Stimulated activated naive B cell treated with anti-CD40 and anti-IgM and Interleukin-4, amounts not matched to agents 10 μg/mL and 1 μg/mL and 100 μg/mL, for 72 hours (primary cell): ENCODE measurements at regions not wholly inside any gene's neighbourhood (a gene's known extent, or its start where the extent isn't known, plus 50 kb on each side); places are given as distances from the start of the nearest gene placed in this dataset.

Experiments used
- ATAC-seq, 2 donors: fragments of 150-1000 bp; cut with Tn5 transposase; replicated peaks; 2 replicates each; pipeline ENCODE4 v1.10.0; 2021; ENCODE audit warnings: moderate library complexity in 1 of 2
- DNase-seq: peaks from one replicate; pipeline ENCODE4 v3.0.0; 2021
- H3K27ac Mint-ChIP-seq: one replicate; pipeline ENCODE4 v1.8.0; 2022; ENCODE audit warnings: mild to moderate bottlenecking, mixed read lengths
- H3K27me3 Mint-ChIP-seq, 2 donors: one replicate each; pipeline ENCODE4 v1.8.0; 2022; ENCODE audit warnings: mixed read lengths in 2 of 2
- H3K36me3 Mint-ChIP-seq, 2 donors: one replicate each; pipeline ENCODE4 v1.8.0; 2022; ENCODE audit warnings: mixed read lengths in 2 of 2, mild to moderate bottlenecking in 1 of 2
- H3K4me1 Mint-ChIP-seq, 2 donors: one replicate each; pipeline ENCODE4 v1.8.0; 2022; ENCODE audit warnings: mixed read lengths in 2 of 2, mild to moderate bottlenecking in 1 of 2
- H3K4me3 Mint-ChIP-seq, 2 donors: one replicate each; pipeline ENCODE4 v1.8.0; 2022; ENCODE audit warnings: mild to moderate bottlenecking in 2 of 2, mixed read lengths in 2 of 2, moderate library complexity in 1 of 2
- H3K9me3 Mint-ChIP-seq, 2 donors: one replicate each; pipeline ENCODE4 v1.8.0; 2022; ENCODE audit warnings: mixed read lengths in 2 of 2, mild to moderate bottlenecking in 1 of 2

DNA sequence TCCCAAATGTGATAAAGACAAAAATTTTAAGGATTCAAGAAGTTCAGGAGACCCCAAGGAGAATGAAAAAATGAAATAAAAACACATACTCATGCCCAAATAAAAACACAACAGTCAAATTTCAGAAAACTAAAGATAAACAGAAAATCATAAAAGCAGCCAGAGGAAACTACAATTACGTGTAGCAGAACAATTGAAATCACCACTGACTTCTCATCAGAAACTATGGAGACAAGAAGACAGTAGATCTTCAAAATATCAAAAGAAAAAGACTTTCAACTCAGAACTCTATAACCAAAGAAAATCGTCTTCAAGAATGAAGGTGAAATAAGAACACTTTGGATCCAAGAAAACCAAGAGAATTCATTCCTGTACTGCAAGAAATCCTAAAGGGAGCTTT lies 54.9 kb downstream of the DIO3 start:
- H3K4me1 Mint-ChIP-seq, result no peaks in the 10 kb centered on the region
- H3K9me3 Mint-ChIP-seq, result peaks cover 0 to 3% of the 10 kb centered on the region in 2 donors
- DNase-seq, result no peak
- ATAC-seq, result no peak
- no peak overlapping the region for H3K27ac Mint-ChIP-seq
- H3K4me3 Mint-ChIP-seq, result no peak overlapping the region
- peaks cover 32 to 38% of the 10 kb centered on the region in 2 donors for H3K27me3 Mint-ChIP-seq
- H3K36me3 Mint-ChIP-seq, result peaks cover 0 to 2% of the 10 kb centered on the region in 2 donors

DNA sequence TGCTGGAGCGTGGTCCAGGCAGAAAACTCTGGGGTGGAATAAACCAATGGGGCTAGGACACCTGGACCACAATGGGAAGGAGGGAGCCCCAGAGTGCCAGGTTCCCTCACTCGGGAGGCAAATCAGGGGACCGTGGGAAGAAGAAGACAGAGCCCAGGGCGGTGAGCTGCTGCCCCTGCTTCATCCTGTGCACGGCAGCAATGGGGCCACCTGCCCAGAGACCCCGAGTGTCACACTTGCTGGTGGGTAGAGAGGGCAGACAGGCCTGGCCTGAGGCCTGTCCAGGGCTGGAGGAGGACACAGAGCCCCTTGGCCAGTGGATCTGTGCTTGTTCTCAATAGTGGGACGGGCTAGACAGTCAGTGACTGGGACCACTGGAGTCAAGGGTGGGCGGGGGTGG lies 58.2 kb downstream of the DIO3 start:
- peaks cover 22 to 24% of the 10 kb centered on the region in 2 donors for H3K27me3 Mint-ChIP-seq
- DNase-seq, result no peak
- no peak overlapping the region for H3K4me3 Mint-ChIP-seq
- H3K4me1 Mint-ChIP-seq, result peaks cover 0 to 3% of the 10 kb centered on the region in 2 donors
- no peak for ATAC-seq
- peaks cover 0 to 2% of the 10 kb centered on the region in 2 donors for H3K36me3 Mint-ChIP-seq
- H3K27ac Mint-ChIP-seq, result no peak overlapping the region
- H3K9me3 Mint-ChIP-seq, result peaks cover 0 to 3% of the 10 kb centered on the region in 2 donors

- Mint-ChIP-seq H3K4me1 (peaks cover 0 to 3% of the 10 kb centered on the region in 2 donors), H3K27me3 (peaks cover 20 to 21% of the 10 kb centered on the region in 2 donors), H3K9me3 (peaks cover 0 to 3% of the 10 kb centered on the region in 2 donors), H3K4me3 (no peak overlapping the region), H3K36me3 (peaks cover 0 to 2% of the 10 kb centered on the region in 2 donors), H3K27ac (no peak overlapping the region)
- DNase-seq (no peak), ATAC-seq (no peak)
These were observed 58.9 kb downstream of the DIO3 start for GRCh38 chr14:101620031-101620788.

DNA sequence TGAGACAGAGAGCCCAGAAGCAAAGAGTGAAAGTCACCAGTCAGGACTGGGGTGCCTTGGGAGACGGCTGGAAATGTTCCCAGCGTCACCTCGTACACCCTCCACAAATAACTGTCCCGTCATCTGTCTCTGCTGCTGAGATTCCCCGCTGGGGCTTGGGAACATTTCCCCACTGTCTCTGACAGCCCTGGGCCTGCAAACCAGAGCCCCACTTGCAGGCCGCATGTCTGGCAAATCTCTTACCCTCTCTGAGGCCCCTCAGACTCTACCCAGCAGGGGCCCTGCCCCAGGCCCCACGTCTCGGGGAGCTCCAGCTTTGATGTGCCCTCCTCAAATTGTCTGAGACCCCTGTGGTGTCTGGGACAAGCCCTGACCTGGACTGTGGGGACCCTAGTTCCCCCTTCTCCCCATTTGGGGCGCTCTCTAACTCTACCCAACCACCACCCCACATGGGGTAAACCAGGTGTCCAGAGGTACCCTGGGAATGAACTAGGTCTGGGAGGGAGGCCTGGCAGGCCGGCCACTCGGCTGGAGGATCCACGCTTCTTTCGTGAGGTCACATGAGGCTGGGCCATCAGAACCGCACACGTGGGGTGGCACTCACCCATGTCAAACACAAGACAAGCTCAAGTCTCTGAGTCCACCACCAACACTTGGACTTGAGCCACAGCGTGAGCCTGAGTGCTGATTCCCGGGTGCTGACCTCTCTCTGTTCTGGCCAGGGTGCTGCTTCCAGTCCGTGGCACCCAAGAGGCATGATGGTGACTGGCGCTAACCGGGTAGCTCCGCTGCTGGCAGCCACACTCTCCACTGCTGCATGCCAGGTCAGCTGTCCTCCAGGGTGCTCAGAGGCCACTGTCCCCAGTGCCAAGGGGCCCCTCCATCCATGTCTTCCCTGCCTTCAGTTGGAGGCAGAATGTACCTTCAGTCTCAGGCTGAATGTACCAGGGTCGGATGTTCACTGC lies 59.8 kb downstream of the DIO3 start:
- H3K36me3 Mint-ChIP-seq, result no peaks in the 10 kb centered on the region
- H3K4me3 Mint-ChIP-seq, result no peak overlapping the region
- ATAC-seq, result no peak
- no peak overlapping the region for H3K27ac Mint-ChIP-seq
- no peak for DNase-seq
- H3K9me3 Mint-ChIP-seq, result peaks cover 0 to 2% of the 10 kb centered on the region in 2 donors
- H3K4me1 Mint-ChIP-seq, result peaks cover 0 to 3% of the 10 kb centered on the region in 2 donors
- peaks cover 12 to 17% of the 10 kb centered on the region in 2 donors for H3K27me3 Mint-ChIP-seq

DNA sequence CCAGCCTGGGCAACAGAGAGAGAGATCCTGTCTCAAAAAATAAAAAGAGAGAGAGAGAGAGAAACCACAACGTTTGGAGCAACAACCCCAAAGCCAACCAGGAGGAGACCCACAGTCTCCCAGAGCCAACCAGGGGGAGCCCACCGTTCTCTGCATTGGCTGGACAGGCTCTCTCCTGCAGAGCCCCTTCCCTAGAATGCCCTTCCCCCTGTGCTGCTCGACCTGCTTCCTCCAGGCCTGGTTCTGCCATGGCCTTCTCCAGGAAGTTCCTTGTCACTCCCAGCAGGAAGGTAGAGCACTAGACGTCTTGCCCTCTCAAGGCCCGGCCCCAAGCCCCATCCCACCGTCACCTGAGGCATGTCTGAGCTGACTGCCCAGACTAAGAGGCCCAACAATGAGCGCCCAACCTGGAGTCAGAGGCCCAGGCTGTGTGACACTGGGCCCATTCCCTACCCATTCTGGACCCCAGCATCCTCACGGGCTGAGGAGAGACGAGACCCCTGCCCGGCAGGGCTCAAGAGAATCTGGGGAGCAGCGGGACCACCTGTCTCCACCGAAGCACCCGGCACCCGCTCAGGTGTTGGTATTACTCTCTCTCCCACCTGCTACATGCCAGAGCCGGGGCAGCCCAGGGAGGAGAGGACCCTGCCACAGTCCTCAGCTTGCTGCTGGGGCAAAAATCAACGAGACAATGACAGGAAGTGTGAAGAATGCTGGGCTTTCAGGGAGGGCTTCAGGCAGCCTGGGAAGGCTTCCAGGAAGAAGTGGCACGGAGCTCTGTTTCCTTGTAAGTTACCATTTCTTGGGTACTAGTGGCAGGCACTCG lies 61.2 kb downstream of the DIO3 start:
- DNase-seq, result no peak
- Mint-ChIP-seq H3K4me3 (no peak overlapping the region), H3K9me3 (peaks cover 0 to 2% of the 10 kb centered on the region in 2 donors), H3K36me3 (no peaks in the 10 kb centered on the region), H3K27me3 (peaks cover 15 to 18% of the 10 kb centered on the region in 2 donors), H3K4me1 (peaks cover 0 to 3% of the 10 kb centered on the region in 2 donors), H3K27ac (no peak overlapping the region)
- ATAC-seq, result no peak

DNA sequence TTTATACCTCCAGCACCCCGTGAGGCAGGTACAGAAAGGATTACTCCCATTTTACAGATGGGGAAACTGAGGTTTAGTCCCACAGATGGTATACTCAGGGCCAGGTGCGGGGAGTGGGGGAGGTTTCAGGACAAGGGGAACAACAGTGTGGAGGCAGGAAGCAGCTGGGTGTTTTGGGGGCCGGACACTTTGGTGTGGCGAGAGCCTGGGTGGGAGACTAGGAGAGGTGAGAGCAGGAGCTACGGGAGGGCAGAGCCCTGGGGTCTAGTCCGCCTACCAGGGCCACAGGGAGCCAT lies 61.7 kb downstream of the DIO3 start:
- DNase-seq, result no peak
- no peak for ATAC-seq
- Mint-ChIP-seq H3K27me3 (peaks cover 21 to 24% of the 10 kb centered on the region in 2 donors), H3K36me3 (no peaks in the 10 kb centered on the region), H3K27ac (no peak overlapping the region), H3K4me3 (no peak overlapping the region), H3K4me1 (peaks cover 4 to 5% of the 10 kb centered on the region in 2 donors), H3K9me3 (peaks cover 0 to 2% of the 10 kb centered on the region in 2 donors)

- H3K27ac Mint-ChIP-seq, result no peak overlapping the region
- no peaks in the 10 kb centered on the region for H3K36me3 Mint-ChIP-seq
- H3K27me3 Mint-ChIP-seq, result peaks cover 26 to 28% of the 10 kb centered on the region in 2 donors
- peaks cover 5 to 11% of the 10 kb centered on the region in 2 donors for H3K4me1 Mint-ChIP-seq
- ATAC-seq (no peak), DNase-seq (no peak)
- no peak overlapping the region for H3K4me3 Mint-ChIP-seq
- H3K9me3 Mint-ChIP-seq, result no peaks in the 10 kb centered on the region
These were observed 62.6 kb downstream of the DIO3 start for GRCh38 chr14:101623685-101624444.

DNA sequence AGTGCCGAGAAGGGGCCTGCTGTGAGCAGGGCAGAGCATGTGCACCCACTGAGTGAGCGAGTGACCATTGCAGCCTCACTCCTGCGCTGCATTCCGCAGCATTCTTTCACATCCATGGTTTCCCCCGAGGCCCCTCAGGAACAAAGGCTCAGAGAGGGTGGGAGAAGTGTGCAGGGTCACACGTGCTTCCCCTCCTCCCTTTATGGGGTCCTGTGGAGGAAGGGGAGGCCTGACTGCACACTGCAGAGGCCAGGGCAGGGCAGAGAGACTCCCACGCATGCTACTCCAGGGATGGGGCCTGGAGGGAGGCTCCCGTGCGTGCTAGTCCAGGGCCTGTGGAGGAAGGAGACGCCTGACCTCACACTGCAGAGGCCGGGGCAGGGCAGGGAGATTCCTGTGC lies 63.2 kb downstream of the DIO3 start:
- DNase-seq (no peak), ATAC-seq (no peak)
- no peaks in the 10 kb centered on the region for H3K36me3 Mint-ChIP-seq
- no peak overlapping the region for H3K4me3 Mint-ChIP-seq
- no peaks in the 10 kb centered on the region for H3K9me3 Mint-ChIP-seq
- peaks cover 24 to 26% of the 10 kb centered on the region in 2 donors for H3K27me3 Mint-ChIP-seq
- H3K27ac Mint-ChIP-seq, result no peak overlapping the region
- peaks cover 5 to 11% of the 10 kb centered on the region in 2 donors for H3K4me1 Mint-ChIP-seq

DNA sequence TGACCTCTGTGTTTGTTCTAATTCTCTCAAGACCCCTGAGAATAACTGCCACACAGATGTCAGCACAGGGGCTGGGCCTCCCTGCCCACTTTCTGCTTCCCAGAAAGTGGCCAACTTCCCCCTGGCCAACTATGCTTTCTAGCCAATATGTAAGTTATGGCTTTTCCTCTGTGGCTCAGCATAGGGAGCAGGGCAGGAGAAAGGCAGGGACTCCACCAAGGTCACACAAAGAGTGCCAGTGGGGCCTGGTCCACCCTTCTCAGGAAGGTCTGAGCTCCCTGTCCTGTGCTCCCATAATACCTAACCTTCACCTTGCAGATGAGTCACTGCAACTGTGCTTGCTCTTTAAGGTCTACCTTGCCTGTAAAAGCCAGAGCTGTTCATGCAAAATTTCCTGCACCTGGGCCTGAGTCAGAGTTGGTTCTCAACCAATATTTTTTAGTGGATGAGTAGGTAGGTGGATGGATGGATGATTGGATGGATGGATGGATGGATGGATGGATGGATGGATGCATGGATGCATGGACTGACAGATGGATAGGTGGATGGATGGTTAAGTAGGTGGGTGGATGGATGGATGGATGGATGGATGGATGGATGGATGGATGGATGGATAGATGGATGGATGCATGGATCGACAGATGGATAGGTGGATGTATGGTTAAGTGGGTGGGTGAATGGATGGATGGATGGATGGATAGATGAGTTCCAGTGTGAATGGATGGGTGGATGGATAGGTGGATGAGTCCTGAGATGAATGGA lies 64.2 kb downstream of the DIO3 start:
- H3K4me3 Mint-ChIP-seq, result no peak overlapping the region
- peaks cover 5 to 11% of the 10 kb centered on the region in 2 donors for H3K4me1 Mint-ChIP-seq
- DNase-seq, result no peak
- peaks cover 31 to 35% of the 10 kb centered on the region in 2 donors for H3K27me3 Mint-ChIP-seq
- H3K36me3 Mint-ChIP-seq, result no peaks in the 10 kb centered on the region
- H3K9me3 Mint-ChIP-seq, result no peaks in the 10 kb centered on the region
- ATAC-seq, result no peak
- no peak overlapping the region for H3K27ac Mint-ChIP-seq

- H3K4me1 Mint-ChIP-seq, result peaks cover 5 to 11% of the 10 kb centered on the region in 2 donors
- peaks cover 37 to 38% of the 10 kb centered on the region in 2 donors for H3K27me3 Mint-ChIP-seq
- H3K36me3 Mint-ChIP-seq, result no peaks in the 10 kb centered on the region
- H3K27ac Mint-ChIP-seq, result no peak overlapping the region
- DNase-seq (no peak), ATAC-seq (no peak)
- no peaks in the 10 kb centered on the region for H3K9me3 Mint-ChIP-seq
- H3K4me3 Mint-ChIP-seq, result no peak overlapping the region
These were observed 65.0 kb downstream of the DIO3 start for GRCh38 chr14:101626331-101626730.

DNA sequence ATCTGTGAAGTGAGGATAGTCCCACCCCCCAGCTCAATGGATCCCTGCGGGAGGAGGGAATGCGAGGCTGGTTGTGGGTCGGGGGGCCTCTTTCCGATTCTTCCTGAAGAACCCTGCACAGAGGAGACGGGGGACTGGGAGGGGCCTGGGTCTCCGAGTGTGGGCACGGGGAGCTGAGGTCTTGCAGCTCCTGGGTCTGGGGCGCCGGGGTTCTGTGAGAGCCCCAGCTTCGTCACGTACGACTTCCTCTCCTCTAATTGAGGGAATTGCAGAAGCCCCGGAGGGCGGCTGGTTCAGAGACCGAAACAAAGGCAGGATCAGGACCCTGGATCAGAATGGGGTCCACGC lies 66.6 kb downstream of the DIO3 start:
- no peak for ATAC-seq
- Mint-ChIP-seq H3K4me3 (peak overlapping the region in 1 of 2 donors; percentile 49), H3K27ac (no peak overlapping the region), H3K27me3 (peaks cover 39 to 43% of the 10 kb centered on the region in 2 donors), H3K4me1 (peaks cover 2 to 11% of the 10 kb centered on the region in 2 donors), H3K36me3 (no peaks in the 10 kb centered on the region), H3K9me3 (no peaks in the 10 kb centered on the region)
- DNase-seq, result no peak

- DNase-seq, result peak; percentile 57
- Mint-ChIP-seq H3K9me3 (no peaks in the 10 kb centered on the region), H3K36me3 (no peaks in the 10 kb centered on the region), H3K4me3 (peak overlapping the region in 1 of 2 donors; percentile 49), H3K27me3 (peaks cover 39 to 43% of the 10 kb centered on the region in 2 donors), H3K27ac (no peak overlapping the region), H3K4me1 (peaks cover 2 to 11% of the 10 kb centered on the region in 2 donors)
- peak; percentile 90 to 92 for ATAC-seq
These were observed 67.2 kb downstream of the DIO3 start for GRCh38 chr14:101628471-101628966.

DNA sequence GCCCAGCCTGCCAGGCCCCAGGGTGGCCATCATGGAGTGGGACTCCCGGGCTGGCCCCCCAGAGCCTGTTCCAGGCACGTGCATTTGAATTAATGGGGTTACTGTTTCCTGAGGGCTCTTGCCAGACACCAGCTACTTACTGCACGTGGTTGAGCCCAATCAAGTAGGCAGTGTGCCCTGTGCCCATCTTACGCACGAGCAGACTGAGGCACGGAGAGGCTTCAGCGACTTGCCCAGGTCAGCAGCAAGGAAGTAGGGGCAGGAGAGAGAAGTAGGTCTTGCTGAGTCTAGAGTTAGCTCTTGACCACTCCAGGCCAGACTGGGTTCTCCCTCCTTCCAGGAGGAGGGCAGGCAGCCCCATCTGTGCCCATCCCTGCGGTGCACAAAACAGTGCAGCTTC lies 67.7 kb downstream of the DIO3 start:
- H3K9me3 Mint-ChIP-seq, result no peaks in the 10 kb centered on the region
- no peaks in the 10 kb centered on the region for H3K36me3 Mint-ChIP-seq
- H3K27ac Mint-ChIP-seq, result no peak overlapping the region
- H3K4me1 Mint-ChIP-seq, result peaks cover 2 to 11% of the 10 kb centered on the region in 2 donors
- peaks cover 40 to 41% of the 10 kb centered on the region in 2 donors for H3K27me3 Mint-ChIP-seq
- ATAC-seq, result no peak
- DNase-seq, result no peak
- H3K4me3 Mint-ChIP-seq, result no peak overlapping the region
